HG02938 (cell line): ENCODE measurements at regions not wholly inside any gene's neighbourhood (a gene's known extent, or its start where the extent isn't known, plus 50 kb on each side); places are given as distances from the start of the nearest gene placed in this dataset.
"Not testable (repeated sequence)": the region's sequence is repeated elsewhere in the genome, so short reads cannot be mapped to it uniquely, and the experiment has no call there.

ENCODE experiments used
- ATAC-seq: cut with Tn5 transposase; IDR thresholded peaks from one replicate; pipeline ENCODE4 v1.9.1; 2021; ENCODE audit warnings: mild to moderate bottlenecking, moderate library complexity; ENCODE audit not compliant: unreplicated experiment

DNA sequence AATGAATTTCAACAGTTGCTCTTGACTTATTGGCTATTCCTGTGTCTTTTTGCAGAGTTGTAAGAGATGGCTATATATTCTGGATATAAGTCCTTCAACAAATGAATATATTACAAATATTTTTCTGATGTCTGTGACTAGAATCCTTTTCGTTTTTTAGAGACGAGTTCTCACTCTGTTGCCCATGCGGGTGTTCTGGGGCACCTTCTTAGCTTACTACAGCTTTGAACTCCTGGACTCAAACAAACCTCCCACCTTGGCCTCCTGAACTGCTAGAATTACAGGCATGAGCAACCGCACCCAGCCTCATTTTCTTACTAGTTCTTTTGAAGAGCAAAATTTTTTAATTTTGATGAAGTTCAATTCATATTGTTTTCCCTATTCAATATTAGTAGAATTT, 287.8 kb downstream of the LIG4 start:
- no peak for ATAC-seq

DNA sequence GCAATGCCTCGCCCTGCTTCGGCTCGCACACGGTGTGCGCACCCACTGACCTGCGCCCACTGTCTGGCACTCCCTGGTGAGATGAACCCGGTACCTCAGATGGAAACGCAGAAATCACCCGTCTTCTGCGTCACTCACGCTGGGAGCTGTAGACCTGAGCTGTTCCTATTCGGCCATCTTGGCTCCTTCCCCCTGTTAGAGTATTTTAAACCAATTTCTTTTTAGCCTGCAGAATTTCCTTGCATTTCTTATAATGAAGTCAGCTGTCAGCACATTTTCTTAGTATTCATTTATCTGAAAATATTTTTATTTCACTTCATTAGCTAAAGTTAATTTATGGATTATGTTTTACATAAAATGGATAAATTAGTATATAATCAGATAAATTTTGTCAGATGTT, 288.8 kb downstream of the LIG4 start:
- ATAC-seq: not testable (repeated sequence)

DNA sequence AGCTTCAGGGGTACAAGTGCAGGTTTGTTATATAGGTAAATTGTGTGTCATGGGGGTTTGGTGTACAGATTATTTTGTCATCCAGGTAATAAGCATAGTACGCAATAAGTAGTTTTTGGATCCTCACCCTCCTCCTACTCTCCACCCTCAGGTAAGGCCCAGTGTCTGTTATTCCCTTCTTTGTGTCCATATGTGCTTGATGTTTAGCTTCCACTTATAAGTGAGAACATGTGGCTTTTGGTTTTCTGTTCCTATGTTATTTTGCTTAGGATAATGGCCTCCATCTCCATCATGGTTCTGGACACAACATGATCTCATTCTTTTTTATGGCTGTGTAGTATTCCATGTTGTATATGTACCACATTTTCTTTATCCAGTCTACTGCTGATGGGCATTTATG, 298.4 kb downstream of the LIG4 start:
- not testable (repeated sequence) for ATAC-seq

DNA sequence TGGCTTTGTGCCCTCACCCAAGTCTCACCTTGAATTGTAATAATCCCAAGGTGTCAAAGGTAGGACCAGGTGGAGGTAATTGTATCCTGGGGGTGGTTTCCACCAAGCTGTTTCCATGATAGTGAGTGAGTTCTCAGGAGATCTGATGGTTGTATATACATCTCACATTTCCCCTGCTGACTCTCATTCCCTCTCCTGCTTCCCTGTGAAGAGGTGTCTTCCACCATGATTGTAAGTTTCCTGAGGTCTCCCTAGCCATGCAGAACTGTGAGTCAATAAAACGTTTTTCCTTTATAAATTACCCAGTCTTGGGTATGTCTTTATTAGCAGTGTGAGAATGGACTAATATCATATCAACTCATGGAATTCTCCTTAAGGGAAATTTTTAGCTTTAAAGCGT, 302.6 kb downstream of the LIG4 start:
- ATAC-seq: no peak

DNA sequence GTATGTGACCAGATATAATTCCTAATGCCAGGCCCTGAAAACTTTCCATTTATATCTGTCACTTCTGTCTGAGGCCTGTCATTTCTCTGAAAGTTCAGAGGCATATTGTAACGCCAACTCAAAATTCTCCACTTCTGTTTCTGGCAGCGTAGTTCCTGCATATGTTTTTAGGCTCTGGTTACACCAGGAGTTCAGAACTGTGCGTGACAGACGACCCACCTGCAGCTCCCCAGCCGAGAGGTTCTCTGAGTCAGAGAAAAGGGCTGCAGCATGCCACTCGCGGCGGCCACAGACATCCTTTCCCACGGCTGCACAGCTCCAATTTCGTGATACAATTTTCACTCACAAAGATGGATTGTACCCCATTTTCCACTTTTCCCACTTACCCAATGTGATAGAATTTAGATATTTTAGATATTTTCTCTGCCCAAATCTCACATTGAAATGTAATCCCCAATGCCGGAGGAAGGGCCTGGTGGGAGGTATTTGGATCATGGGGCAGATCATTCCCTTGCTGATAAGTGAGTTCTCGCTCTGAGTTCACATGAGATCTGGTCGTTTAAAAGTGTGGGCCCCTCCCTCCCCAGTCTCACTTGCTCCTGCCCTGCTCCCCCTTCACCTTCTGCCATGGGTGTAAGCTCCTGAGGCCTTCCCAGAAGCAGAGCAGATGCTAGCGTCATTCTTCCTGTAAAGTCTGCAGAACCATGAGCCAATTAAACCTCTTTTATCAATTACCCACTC, 308.1 kb downstream of the LIG4 start:
- no peak for ATAC-seq

DNA sequence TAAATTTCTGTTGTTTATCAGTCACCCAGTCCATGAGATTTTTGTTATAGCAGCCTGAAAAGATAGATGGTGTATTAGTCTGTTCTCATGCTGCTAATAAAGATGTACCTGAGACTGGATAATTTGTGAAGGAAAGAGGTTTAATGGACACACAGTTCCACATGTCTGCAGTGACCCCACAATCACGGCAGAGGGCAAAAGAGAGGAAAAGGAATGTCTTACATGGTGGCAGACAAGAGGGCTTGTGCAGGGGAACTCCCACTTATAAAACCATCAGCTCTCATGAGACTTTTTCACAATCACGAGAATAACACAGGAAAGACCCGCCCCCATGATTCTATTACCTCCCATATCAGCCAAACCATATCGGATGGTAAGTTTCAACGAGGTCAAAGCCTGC, 309.2 kb downstream of the LIG4 start:
- no peak for ATAC-seq

DNA sequence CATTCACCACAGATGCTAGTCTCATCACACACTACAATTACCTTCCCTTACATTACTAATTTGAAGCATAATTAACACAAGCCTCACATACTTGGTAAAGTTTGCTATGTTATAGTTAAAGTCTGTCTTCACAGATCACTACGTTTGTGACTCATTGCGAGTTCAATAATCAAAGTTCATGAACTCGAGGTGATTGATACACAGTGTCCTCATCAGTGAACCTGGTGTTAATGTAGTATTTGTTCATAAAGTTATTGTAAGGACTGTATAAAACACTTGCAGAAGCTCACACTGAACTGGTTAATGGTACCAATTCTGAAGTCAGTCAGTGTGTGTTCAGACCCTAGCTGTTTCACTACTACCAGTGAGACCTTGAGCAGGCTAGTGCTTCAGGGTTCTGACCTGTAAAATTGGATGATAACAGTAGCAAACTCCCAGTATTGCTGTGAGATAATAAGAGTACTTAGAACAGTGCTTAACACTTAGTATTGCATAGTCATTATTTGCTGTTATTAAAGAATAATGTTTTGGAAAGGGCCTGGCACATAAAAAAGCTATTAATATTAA, 313.3 kb downstream of the LIG4 start:
- ATAC-seq: no peak

DNA sequence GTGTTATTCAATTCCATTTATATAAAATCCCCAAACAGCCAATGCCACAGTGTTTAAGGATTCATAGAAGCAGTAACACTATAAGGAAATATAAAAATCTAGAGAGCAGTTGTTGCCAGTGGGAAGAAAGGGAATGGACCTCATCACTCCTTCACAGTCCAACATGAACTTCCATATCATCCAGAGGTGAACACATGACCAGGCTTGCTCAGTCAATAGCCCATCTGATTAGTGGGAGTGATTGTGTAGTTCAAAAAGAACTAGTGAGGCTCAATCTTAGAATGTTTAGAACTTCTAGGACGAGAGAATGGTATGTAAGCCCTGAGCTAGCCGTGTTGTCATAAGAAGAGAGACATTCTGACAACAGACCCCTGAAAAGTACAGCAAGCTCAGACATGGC, 314.1 kb downstream of the LIG4 start:
- ATAC-seq: no peak

DNA sequence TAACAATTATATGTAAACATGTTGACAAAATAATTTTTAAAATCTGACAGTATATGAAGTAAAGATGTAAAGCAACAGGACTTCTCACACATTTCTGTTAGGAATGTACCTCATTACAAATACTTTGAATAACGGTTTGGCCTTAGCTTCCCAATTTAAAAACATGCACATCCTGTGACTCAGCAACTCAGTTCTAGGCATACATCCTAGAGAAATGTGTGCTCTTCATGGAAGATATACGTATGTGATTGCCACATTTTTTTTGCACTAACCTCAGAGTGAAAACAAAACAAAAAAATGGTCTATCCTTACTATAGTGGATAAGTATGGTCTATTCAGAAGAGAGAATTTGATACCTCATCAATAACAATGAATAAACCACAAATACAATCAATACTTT, 314.6 kb downstream of the LIG4 start:
- ATAC-seq: no peak

DNA sequence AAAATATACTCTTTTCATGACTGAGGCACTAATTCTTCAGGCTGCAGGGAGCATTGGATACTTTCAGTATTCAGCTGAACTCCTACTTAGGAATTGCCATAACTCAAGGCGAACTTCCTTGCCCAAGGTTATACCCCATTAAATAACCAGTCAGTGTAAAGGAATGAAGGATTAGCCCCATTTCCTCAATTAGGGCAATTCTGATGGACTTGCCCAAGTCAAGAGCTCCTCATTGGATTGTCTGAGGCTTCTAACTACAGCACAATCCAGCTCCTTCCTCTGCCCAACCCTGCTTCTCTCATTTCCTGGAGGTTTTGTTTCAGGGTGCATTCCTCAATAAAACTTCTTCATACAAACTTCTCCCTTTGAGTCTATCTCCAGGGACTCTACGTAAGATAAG, 329.2 kb downstream of the LIG4 start:
- ATAC-seq: no peak

DNA sequence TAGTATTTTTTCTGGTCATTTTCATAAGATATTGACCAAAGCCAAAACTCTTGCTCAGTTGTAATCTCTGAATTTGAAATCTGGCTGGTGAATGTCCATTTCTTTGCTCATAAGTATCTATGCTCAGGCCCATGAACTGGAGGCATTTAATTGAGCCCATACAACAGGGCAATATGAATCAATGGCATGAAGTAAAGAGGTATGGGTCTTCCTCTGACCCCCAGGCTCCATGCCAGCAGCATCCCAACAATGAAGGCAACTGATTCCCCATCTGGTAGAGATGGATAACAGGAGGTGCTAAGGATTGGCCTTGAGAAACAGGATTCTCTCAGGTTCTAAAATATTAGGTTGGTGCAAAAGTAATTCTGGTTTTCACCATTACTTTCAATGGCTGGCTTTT, 330.8 kb downstream of the LIG4 start:
- no peak for ATAC-seq

DNA sequence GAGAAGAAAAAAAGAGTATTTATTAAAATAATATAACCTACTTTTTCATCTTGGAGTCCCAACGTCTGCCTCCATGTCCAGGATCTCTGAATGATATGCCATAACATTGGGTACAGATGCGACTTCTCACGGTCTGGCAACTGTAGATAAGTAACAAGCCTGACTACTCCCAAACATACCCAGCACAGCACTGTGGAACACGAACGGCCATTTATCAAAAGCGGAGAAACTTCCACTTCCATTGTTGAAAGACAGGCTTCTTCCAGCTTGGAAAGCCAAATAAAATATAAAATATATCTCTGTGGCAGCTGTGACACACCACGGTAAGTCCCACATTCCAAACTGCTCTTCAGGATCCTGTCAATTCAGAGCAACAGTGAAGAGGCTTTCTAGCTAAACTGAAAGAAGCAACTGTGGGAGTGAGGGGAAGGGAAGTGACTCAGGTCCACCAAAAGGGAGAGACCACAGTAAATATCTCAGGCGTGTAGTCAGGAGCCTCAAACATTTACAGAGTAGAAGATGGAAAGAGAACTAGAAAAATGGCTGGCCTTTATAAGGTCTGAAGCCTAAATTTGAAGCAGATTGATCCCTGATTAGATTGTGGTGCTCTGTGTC, 331.7 kb downstream of the LIG4 start:
- no peak for ATAC-seq

DNA sequence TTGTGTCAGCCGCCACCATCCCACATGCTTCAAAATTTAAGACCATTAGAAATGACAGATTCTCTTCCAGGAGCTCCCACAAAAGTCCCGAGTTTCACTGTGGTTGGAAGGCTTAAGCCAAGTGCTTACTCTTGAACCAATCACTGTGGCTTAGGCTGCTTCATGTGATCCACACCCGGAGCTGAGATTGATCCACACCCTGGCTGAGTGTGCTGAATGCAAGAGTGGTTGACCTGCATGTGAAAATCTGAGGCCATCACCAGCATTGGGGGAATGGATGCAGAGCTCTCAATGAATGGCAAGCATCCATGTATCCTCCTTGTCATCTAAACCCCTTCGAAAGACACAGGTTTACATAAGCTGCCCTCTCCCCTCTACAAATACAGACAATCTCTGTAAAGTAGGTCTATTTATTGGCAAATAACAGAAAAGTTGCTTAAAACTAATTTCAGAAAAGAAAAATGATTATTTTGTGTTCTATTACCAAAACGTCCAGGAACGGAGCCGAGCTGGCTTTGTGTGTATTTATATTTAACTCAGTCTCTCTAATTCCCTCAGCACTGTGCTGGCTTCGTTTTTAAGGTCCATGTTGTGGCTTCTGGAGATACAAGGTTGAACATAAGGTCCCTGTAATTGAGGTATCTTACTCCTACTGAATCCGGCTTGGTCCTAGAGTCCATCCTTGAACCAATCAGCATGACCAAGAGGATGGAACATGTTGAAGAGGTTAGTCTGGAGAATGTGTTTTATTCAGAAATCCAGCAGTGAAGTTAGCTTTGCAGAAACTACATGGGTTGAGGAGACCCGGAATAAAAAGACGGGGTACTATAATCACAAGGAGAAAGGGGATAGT, 332.4 kb downstream of the LIG4 start:
- ATAC-seq: no peak

DNA sequence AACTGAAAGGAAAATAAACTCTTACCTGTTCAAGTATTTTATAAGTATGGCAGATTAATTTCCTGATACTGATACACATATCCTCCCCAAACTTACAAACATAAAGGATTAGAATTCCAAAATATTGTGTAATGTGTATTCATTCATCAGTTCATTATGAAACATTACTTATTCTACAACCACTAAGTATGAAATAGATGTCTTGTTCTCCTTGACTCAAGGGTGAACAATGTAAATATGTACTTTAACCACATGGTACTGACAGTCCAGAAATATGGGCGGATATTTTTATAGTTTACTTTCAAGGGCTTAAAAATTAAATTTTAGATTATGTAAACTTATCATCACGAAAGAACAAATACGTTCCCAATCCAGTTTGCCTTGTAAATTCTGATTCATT, 334.0 kb downstream of the LIG4 start:
- ATAC-seq: no peak

DNA sequence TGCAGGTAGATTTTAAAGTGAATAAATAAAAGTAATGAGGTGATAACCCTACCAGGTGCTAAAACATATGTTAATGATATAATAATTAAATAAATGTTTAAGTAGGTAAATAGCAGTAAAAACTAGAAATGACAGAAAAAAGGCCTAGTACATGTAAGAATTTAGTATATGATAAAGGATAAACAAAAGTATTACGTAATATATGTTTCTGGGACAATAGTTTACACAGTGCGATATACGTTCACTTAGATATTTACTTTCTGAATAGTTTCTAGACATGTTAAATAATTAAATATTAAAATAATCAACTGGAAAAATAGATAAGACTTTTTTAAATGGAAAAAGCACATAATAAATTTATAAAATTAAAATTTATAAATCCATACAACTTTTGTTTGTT, 340.9 kb downstream of the LIG4 start:
- ATAC-seq: no peak

DNA sequence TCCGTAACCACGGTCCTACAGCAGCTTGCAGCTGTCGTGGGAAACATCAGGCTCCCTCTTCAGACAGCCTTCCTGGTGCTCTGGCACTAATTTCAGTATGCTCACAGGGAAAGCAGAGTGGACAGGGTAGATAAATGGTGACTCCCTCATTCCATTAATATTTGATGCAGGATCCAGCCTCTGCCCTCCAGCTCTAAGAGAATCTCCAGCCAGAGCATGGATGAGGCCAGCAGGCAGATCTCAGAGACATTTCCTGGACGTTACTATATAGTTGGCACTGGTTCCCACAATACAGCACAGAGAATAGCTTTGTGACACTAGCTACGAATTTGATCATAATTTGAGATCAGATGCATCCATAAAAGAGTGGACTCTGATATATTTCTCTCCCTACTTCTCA, 341.4 kb downstream of the LIG4 start:
- ATAC-seq: no peak

DNA sequence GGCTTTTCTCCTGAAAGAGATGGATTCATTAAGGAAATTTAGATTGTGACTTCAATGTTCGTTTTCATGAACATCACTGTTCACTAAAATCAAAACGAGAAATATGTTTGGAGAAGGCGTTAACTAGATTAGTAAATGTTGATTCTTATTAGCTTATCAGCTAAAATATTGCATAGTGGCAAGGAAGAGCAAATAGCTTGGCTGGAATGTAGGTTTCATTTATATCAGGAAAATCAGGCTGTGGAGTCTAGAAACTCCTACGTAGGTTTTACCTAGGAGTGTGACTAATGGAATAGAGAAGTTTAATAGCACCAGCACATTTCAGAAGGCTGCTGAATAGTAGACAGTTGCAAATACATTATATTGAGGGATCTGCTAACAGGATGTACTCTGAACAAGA, 344.9 kb downstream of the LIG4 start:
- no peak for ATAC-seq

DNA sequence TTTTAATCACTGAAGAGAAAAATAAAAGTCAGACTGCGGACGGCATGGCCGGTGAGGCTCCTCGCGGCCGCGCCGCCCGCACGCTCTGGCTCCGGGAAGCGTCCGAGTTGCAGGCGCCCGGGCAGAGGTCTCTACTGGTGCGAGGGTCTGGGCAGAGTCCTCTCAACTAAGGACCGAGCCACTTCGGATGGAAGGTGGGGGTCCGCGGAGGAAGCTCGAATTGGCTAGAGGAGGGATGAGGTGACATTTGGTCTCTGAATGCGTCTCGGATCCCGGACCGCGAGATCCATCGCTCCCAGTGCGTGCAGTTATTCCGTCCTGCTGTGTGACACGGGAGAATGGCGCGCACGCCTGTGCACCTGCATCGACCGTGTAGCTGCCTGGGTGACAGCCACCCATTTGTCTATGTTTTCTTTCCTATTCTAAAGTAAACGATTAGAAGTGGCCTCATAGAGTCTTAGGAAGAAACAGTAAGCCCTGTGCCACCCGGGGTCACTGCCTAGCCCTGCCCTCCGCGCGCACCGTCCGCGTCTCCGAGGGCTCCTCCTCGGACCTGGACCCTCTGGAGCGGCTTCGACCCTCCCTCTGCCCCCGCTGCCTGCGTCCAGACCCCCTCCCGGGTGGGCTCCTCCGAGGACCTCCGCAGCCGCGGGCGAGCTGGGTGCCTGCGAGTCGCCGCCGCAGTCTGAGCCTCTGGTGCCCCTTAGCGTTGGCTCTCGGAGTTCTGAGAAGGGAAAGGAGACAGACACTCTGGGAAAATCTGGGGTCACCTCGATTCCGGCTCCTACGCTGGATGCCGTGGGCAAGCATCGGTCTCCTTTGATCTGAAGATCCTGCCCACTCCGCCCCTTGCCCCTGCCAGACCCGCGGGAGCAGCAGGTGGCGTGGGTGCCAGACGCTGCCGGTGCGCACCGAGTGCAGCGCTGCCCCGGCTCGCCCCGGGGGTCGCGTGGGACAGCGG, 347.4 kb downstream of the LIG4 start:
- no peak for ATAC-seq

DNA sequence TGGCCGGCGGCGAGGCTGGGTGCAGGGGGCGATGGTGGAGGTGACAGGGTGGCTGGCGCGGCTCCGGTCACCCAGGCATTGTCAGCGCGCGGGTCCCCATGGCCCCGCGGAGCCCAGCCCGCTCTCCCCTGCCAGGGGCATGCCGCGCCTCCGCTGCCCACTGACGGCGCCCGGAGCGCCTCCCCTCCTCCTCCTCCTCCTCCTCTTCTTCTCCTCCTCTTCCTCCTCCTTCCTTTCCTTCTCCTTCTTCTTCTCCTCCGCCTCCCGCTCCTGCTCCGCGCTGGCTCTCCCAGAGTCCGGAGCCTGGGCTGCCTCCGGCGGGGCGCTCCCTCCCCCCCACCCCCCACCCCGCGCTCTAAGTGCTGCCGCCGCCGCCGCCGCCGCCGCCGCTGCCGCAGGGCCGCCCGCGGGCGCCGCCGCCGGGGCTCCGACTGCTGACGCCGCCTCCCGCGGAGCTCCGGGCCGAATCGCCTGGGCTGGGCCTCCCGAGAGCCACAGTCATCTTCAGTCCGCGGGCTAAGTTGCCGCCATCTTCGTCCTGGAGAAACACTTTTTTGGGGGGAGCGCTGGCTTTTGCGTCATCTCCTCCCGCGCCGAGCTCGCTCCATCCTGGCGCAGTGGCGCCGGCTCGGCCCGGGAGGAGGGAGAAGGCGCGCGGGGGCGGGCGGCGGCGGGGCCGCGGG, 348.3 kb downstream of the LIG4 start:
- no peak for ATAC-seq
